DND-41 (cell line): ENCODE measurements at regions not wholly inside any gene's neighbourhood (a gene's known extent, or its start where the extent isn't known, plus 50 kb on each side); places are given as distances from the start of the nearest gene placed in this dataset.

ENCODE experiments used
- CTCF ChIP-seq: IDR thresholded peaks from 2 replicates; pipeline ENCODE4 v1.5.1; 2012; ENCODE audit warnings: borderline replicate concordance, low read length, moderate library complexity, mild to moderate bottlenecking; ENCODE audit not compliant: poor library complexity, severe bottlenecking; ENCODE audit errors: extremely low read depth
- EZH2 ChIP-seq: IDR thresholded peaks from 3 replicates; pipeline ENCODE4 v1.6.1; 2012; ENCODE audit warnings: borderline replicate concordance, low read depth, mild to moderate bottlenecking, moderate library complexity, low read length, inconsistent platforms; ENCODE audit not compliant: severe bottlenecking

- TF ChIP-seq EZH2 = no peak
- TF ChIP-seq CTCF = no peak
Measured at GRCh38 chr18:5630900-5631413, 87.2 kb upstream of the EPB41L3 start.
